OCI-LY7 (cell line): ENCODE measurements at regions not wholly inside any gene's neighbourhood (a gene's known extent, or its start where the extent isn't known, plus 50 kb on each side); places are given as distances from the start of the nearest gene placed in this dataset.

ENCODE experiments used
- CTCF ChIP-seq: fragments of 200-600 bp; sonication (generic); conservative IDR thresholded peaks from 2 replicates; pipeline ENCODE4 v1.5.1; 2014; ENCODE audit warnings: mild to moderate bottlenecking, antibody characterized with exemption, low read length, moderate library complexity, mixed read lengths
- EZH2phosphoT487 ChIP-seq: fragments of 200-600 bp; sonication (generic); IDR thresholded peaks from 2 replicates; pipeline ENCODE4 v1.6.1; 2018; ENCODE audit warnings: low read depth, borderline replicate concordance, mild to moderate bottlenecking, mixed run types, antibody characterized with exemption, low read length, moderate library complexity, mixed read lengths

- TF ChIP-seq CTCF (no peak), EZH2phosphoT487 (no peak)
These were observed 107.6 kb upstream of the SYT1 start for GRCh38 chr12:78756936-78757335.
